RWPE1 (cell line): ENCODE measurements at regions not wholly inside any gene's neighbourhood (a gene's known extent, or its start where the extent isn't known, plus 50 kb on each side); places are given as distances from the start of the nearest gene placed in this dataset.

ENCODE experiments used
- CTCF ChIA-PET: fragments of 350-600 bp; sonication (Branson Sonifier 250); formaldehyde crosslinking; extraction: SDS; loops from one replicate; lab custom pipeline; 2021; lab: Yijun Ruan, JAX
- POLR2A ChIA-PET: fragments of 400-600 bp; formaldehyde crosslinking; extraction: SDS; loops from one replicate; lab custom pipeline; 2020; ENCODE audit warnings: antibody characterized with exemption; ENCODE audit not compliant: low non-redundant PET; lab: Yijun Ruan, JAX
- DNase-seq: peaks from one replicate; pipeline ENCODE4 v3.0.0; 2012; ENCODE audit warnings: low spot score
- H3K27ac ChIP-seq: fragments of 450-650 bp; 2 replicates; pipeline ENCODE4 v1.5.1; 2017
- TF ChIP-seq, protein P1 (sequence below): fragments of 450-650 bp; conservative IDR thresholded peaks from 2 replicates; pipeline ENCODE4 v1.5.1; 2017; ENCODE audit warnings: low read depth, mild to moderate bottlenecking

GRCh38 chrX:42437211-42437610 lies 340.8 kb downstream of the PPP1R2C start:
- DNase-seq, result no peak
- TF ChIP-seq, protein P1, sequence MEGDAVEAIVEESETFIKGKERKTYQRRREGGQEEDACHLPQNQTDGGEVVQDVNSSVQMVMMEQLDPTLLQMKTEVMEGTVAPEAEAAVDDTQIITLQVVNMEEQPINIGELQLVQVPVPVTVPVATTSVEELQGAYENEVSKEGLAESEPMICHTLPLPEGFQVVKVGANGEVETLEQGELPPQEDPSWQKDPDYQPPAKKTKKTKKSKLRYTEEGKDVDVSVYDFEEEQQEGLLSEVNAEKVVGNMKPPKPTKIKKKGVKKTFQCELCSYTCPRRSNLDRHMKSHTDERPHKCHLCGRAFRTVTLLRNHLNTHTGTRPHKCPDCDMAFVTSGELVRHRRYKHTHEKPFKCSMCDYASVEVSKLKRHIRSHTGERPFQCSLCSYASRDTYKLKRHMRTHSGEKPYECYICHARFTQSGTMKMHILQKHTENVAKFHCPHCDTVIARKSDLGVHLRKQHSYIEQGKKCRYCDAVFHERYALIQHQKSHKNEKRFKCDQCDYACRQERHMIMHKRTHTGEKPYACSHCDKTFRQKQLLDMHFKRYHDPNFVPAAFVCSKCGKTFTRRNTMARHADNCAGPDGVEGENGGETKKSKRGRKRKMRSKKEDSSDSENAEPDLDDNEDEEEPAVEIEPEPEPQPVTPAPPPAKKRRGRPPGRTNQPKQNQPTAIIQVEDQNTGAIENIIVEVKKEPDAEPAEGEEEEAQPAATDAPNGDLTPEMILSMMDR, result no peak
- ChIA-PET CTCF (no interaction called here), POLR2A (no interaction called here)
- H3K27ac ChIP-seq, result no peak overlapping the region

DNA sequence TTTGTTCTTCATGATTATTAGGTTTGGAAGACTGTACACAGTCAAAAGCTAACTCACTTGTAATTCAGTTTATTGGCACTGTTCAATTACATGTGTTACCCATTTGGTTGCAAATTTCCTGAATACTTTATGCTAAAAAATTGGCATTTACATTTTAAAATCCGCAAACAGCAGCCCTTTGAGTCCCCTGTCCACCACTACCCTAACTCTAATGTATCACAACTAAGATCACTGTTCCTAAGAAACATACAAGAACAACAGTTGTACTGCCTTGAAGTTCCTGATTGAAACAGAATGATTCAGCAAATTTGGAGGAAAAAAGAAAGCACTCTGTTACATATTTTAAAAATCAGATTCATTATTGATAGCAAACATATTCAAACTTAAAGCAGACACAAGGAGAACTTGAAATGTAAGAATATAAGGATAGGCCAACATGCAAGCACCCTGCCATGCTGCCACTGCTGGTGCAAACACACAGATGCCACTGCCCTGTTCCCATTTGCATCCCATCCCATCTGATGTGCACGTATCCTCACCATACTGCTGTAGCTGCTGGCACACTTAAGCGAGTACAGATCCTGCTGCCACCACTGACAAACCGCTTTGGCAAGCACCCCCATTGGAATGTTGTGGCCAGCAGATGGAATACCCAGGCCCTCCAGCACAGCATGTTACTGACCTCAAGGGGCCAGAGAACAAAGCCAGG lies 343.4 kb downstream of the PPP1R2C start:
- POLR2A ChIA-PET, result no interaction called here

DNA sequence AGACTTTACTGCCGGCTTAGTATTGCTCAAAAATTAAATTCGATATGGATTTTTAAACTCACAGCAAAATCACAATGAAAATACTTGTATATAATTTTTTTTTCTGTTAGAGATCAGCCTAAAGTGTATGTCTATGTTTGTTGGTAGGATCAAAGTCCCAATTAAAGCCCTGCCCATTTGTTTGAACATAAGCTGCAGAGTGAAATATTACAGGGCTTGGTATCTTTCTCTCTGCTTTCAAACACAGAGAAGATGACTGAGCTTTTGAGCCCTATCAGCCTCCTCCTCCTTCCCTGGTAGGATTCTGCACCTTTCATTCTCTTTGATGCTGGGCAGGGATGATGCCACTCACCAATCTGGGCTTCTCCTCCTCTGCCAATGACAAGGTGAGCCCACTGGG lies 345.4 kb downstream of the PPP1R2C start:
- TF ChIP-seq, protein P1, result no peak
- no peak for DNase-seq
- CTCF ChIA-PET, result no interaction called here

More for the DNA sequence above, 343.4 kb downstream of the PPP1R2C start:
- TF ChIP-seq, protein P1, result no peak
- CTCF ChIA-PET, result no interaction called here
- DNase-seq, result no peak
- no peak overlapping the region for H3K27ac ChIP-seq

DNA sequence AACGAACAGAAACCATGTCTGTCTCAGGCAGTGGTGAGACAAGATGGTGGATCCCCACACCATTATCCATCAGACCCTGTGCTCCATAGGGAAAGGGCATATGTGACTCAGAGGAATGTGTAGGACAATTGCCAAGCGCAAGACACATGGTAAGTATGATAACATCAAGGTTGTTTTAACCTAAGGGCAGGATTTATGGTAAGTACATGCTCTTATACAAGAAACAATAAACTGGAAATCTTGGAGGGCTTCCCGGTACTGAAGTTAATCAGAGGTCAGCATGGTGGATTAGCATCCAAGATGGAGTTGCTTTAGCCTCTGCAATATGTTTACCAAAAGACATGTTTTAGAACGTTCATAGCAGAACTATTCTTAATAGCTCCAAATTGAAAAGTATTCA lies 355.0 kb downstream of the PPP1R2C start:
- DNase-seq, result no peak
- ChIA-PET CTCF (no interaction called here), POLR2A (no interaction called here)
- H3K27ac ChIP-seq, result no peak overlapping the region
- TF ChIP-seq, protein P1, result no peak

More for the DNA sequence above, 345.4 kb downstream of the PPP1R2C start:
- POLR2A ChIA-PET, result no interaction called here
- H3K27ac ChIP-seq, result no peak overlapping the region

- H3K27ac ChIP-seq, result no peak overlapping the region
- no peak for DNase-seq
- TF ChIP-seq, protein P1, result no peak
- POLR2A ChIA-PET, result no interaction called here
- CTCF ChIA-PET, result no interaction called here
Observed at GRCh38 chrX:42420426-42420825, 357.5 kb downstream of the PPP1R2C start.

GRCh38 chrX:42415636-42416035 lies 362.3 kb downstream of the PPP1R2C start:
- CTCF ChIA-PET, result no interaction called here
- H3K27ac ChIP-seq, result no peak overlapping the region
- POLR2A ChIA-PET, result no interaction called here
- TF ChIP-seq, protein P1, result no peak
- no peak for DNase-seq
